DMS53 treated with DMSO at 0.1 percent for 48 hours (cell line): ENCODE measurements at regions not wholly inside any gene's neighbourhood (a gene's known extent, or its start where the extent isn't known, plus 50 kb on each side); places are given as distances from the start of the nearest gene placed in this dataset.
"Not testable (repeated sequence)": the region's sequence is repeated elsewhere in the genome, so short reads cannot be mapped to it uniquely, and the experiment has no call there.

Experiments
- DNase-seq: peaks from one replicate; lab custom pipeline; 2025; ENCODE audit not compliant: unreplicated experiment; lab: John Stamatoyannopoulos, UW

DNA sequence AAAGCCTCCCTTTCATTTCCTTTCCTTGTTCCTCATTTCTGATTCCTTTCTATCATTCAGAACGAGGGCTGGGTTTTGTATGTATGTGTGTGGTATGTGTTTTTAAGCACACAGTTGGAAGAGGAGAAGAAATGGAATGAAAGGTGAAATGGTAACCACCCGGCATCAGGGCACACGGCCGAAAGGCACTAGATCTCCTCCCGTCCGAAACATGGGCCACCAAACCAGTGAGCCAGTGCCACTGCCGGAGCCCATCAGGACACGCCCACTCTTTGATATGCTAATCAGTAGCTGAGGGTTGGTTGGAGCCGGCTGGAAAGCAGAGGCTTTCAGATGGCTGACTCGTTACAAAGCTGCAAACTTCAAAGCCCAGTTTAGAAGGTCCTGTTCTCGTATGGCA, 228.6 kb upstream of the JARID2 start:
- no peak for DNase-seq

DNA sequence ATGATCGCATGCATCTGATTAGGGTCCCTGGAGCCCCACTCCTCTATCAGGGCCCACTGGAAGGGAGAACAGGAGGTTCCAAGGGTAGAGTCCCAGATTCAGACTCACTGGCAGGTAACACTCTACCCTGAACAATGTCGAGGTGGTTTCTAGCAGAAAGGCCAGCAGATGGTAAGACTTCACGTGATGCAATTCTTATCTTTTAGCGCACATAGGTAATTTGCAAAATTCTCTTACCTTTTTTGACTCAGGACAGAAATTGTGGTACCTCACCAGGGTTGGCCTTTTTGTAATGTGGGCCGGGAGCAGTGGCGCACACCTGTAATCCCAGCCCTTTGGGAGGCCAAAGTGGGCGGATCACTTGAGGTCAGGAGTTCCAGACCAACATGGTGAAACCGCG, 228.1 kb upstream of the JARID2 start:
- no peak for DNase-seq

DNA sequence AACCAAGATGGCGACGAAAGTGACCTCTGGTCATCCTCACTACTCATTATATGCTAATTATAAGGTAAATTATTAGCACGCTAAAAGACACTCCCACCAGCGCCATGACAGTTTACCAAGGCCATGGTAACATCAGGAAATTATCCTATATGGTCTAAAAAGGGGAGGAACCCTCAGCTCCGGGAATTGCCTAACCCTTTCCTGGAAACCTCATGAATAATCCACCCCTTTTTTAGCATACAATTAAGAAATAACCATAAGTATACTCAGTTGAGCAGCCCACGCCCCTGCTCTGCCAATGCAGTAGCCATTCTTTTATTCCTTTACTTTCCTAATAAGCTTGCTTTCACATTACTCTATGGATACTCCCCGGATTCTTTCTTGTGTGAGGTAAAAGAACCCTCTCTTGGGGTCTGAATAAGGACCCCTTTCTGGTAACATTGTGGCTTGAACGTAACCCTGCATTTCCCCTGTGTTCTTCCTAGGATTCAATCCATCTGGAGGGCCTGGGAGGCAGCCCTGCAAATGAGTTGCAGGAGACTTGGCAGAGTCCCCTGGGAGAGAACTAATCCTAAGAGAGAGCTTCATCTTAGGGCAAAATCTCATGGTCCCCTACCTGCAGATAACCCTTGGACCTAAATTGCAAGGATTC, 225.6 kb upstream of the JARID2 start:
- no peak for DNase-seq

DNA sequence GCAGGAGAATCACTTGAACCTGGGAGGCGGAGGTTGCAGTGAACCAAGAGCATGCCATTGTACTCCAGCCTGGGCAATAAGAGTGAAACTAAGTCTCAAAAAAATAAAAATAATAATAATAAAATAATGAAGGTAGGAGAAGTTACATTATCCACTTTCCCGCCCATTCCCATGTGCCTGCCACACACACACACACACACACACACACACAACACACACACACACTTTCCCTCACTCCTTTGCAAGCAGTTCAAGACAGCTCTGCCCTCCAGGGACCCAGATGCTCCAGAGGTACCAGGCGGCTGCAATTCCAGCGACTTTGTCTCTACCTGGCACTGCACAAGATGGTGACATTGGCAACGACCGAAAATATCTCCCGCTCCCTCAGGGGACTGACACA, 224.8 kb upstream of the JARID2 start:
- no peak for DNase-seq

DNA sequence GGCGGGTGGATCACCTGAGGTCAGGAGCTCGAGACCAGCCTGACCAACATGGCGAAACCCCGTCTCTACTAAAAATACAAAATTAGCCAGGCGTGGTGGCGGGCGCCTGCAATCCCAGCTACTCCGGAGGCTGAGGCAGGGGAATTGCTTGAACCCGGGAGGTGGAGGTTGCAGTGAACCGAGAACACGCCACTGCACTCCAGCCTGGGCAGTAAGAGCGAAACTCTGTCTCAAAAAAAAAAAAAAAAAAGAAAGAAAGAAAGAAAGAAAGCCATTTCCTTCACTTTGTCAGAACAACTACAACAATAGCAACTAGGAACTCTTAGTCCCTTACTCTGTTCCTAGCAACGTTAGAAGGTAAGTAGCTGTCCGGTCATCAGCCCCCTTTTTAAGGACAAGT, 222.9 kb upstream of the JARID2 start:
- not testable (repeated sequence) for DNase-seq

DNA sequence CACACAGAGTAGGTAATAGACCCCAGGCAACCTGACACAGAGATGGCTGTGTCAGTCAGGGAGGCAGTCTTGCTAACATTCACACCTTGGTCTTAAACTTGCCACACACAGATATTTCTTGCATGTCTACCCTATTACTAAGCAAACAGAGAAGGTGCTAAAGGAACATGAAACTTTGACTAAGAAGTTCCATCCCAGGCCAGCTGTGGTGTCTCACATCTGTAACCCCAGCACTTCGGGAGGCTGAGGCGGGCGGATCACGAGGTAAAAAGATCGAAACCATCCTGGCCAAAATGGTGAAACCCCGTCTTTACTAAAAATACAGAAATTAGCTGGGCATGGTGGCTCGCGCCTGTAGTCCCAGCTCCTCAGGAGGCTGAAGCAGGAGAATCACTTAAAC, 222.4 kb upstream of the JARID2 start:
- DNase-seq, result no peak

DNA sequence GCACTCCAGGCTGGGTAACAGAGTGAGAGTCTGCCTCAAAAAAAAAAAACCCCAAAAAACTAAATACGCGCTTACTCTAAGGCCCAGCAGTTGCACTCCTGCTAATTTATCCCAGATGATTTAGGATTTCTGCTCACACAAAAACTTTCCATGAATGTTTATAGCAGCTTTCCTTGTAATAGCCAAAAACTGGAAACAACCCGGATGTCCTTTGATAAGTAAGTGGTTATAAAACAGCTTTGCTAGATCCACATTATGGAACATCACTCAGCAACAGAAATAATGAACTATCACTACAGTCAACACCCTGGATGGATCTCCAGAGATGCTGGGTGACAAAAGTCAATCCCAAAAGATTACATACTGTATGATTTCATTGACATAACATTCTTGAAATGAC, 220.4 kb upstream of the JARID2 start:
- DNase-seq, result no peak

DNA sequence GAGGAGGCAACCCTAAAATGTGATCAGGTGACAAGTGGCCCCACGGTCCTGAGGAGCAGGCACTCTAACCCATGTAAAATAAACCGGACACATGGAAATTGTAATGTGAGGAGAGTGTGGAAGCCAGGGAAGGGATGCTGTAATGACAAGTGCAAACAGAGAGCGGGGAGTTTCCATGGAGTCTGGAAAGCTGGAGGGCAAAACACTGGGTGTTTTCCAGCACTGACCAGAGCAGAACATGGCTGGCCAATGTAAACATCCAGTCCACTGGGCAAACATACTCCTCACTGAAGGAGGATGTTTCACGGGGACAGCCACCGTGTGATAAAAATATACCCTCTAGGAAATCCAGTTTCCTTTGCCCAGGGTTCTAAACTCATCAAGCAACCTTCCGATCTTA, 219.0 kb upstream of the JARID2 start:
- DNase-seq, result peak; percentile 96

DNA sequence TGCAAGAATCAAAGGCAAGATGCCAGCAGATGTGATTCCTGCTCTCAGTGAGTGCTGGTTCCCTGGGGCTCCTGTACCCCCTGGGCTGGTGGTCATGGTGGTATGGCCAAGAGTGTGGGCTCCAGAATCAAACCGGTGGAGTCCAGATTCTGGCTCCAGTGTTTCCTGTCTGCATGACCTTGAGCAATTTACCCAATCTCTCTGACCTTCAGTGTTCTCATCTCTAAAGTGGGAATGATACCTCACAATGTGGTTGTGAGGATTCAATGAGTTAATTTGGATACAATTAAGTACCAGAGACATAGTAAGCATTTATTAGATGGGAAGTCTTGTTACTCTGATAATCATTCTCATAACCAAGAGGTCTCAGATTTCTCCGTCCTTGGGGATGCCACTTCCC, 218.4 kb upstream of the JARID2 start:
- DNase-seq, result no peak

DNA sequence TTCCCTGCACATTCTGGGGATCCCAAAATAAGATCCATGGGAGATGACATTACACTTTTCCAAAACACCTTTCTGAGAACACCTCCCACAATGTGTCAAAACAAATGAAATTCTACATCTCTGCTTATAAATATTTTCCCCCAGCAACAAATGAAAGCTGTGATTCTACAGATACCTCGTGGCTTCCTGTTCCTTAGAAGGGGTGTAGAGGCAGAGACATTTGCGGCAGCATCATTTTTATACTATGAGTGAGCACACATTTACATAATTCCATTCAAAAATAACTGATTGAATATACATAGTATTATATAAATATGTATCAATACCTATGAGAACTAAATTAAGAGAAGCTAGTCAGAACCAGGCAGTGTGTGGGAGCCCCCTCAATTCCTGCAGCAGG, 213.9 kb upstream of the JARID2 start:
- no peak for DNase-seq

DNA sequence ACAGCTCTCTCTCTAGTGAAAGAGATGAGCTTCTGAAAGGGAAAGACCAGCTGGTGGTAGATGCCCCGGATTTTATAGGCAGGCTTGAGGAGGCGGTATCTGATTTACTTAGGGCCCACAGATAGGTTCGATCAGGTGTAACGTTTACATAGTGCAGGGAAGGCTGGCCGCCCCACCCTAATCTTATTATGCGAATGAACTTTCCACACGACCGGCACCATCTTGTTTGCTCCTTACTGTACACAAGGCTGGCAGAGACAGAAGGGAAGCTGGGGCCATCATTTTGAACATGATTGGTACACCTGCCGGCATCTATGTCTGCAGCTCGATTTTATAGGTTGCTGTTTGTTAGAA, 212.0 kb upstream of the JARID2 start:
- DNase-seq, result no peak

DNA sequence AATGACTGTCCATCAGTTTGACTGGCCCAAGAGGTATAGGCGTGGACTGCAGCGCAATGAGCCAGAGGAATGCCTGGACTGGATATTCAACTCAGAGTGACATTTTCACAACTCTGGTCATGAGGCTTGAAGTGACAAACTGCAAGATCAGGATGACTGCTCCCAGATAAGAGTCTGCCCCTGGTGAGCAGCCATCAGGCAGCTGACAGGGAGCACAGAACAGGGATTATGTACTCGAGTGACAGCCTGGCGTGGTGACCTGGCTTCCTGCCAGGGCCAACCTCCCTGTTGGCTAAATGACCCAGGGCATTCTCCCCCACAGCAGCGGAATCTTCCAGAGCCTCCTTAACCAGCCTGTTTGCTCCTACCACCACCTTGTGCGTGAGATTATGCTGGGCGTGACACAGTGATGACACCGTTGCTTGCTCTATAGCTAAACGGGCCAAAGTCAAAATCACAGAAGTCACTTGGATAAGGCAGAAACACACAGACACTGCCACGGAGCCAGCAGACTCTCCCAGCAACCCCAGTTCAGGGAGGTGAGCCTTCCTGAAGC, 209.1 kb upstream of the JARID2 start:
- DNase-seq, result peak; percentile 77

DNA sequence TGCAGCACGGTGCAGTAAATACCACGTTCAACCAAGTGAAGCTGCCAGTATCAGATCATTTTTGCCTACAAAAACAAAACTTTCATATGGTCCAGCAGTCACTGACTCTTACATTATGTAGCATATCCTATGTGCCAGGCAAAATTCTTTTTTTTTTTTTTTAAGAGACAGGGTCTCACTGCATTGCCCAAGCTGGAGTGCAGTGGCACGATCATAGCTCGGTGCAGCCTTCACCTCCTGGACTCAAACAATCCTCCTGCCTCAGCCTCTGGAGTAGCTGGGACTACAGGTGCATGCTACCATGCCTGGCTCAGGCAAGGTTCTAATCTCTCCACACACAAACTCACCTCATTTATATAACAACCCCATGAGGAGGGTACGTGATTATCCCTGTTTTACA, 208.6 kb upstream of the JARID2 start:
- no peak for DNase-seq

DNA sequence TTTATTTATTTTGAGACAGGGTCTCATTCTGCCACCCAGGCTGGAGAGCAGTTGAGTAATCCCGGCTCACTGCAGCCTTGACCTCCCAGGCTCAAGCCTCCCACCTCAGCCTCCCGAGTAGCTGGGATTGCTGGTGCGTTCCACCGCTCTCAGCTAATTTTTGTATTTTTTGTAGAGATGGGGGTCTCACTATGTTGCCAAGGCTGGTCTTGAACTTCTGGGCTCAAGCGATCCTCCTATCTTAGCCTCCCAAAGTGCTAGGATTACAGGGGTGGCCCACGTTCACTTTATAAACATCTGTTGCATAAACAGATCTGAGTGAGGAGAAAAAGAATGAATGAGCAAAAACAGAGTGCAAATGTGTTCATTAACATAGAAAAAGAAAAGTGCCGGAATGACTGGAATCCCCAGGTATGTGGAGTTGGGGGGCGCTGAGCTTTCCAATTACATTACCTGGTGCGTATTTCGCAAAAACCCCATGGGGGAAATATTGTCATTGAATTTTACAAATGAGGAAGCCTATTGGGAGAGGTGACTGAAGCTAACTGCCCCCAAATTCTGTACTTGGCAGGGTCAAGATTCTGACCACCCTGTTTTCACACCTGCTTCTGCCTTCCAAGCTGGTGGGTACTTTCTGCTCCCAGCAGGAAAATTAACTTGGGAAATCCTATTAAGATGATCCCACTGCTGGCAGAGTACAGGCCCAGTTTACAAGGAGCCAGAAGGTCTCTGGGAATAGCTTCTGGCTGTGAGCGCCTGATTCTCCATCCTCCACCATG, 207.7 kb upstream of the JARID2 start:
- no peak for DNase-seq

DNA sequence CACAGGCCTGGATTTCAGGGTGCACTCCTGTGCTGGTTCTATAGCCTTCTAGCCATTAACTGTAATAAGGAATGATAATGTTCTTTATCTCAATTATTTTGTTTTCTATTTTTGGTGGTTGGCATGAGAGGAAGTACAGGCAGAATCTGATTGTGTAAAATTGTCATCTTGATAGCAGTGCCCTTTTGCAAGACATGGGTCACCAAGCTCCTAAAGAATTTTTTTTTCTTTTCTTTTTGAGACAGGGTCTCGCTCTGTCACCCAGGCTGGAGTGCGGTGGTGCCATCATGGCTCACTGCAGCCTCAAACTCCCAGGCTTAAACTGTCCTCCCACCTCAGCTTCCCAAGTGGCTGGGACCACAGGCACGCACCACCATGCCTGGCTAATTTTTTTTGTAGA, 206.7 kb upstream of the JARID2 start:
- no peak for DNase-seq

DNA sequence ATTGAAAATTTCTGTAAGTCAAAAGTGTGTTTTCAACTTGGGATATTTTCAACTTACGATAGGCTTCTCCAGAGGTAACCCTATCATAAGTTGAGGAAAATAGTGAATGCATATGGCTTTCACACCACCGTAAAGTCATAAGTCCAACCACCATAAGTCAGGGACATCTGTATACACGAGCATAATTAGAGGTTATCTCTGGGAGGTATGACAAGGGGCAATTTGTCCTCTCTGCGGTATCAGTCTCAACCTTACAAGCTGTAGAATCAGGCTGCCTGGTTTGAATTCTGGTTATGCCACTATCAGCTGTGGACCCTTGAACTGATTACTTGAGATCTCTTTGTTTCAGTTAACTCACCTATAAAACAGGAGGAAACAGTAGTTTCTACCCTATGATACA, 202.9 kb upstream of the JARID2 start:
- no peak for DNase-seq

DNA sequence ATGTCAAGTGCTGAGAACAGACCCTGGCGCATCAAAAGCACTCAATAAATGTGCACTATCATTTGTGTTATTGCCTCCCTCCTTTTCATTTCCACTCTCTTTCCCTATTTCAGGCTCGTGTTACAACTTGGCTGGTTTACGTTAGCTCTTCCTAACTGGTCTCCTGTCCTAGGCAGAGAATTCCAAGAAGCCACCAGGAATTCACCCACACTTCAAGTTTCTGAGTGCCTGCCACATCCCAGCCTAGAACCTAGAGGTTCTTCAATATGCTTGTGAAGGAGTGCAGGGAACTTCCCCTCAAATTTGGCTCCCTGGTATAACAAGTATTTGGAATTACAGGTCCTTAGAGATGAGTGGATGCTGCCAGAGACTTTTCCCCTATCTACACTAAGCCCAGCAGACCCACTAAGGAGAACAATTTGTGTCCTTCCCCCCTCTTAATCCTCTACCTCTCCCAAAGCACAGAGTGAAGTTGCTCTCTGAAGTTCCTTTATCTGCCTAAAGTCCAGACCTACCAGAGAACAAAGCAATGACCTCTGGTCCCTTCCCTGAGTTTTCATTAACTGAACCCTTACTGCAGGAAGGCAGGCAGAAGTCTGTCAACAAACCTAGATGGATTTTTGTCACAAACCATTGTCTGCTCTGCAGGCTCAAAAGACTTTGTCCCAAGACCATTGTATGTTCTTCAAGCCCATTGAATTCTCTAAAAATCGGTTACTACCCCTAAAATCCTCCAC, 201.6 kb upstream of the JARID2 start:
- DNase-seq, result no peak

DNA sequence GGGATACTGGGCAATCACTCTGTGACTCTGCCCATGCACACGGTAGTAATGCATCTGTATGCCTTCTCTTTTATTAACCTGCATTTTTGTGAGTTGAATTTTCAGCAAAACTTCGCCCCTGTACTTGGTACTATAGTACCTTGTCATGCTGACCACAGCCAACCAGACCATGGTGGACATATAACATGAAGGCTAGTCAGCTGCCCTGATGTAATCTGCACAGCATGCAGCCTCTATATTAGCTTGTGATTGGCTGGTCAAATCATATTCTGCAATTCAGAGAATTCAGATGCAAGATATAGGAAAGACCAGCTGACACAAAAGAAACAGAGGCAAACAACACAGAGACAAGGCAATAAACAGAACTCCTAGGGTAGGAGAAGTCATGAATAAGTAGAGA, 200.9 kb upstream of the JARID2 start:
- DNase-seq, result no peak

DNA sequence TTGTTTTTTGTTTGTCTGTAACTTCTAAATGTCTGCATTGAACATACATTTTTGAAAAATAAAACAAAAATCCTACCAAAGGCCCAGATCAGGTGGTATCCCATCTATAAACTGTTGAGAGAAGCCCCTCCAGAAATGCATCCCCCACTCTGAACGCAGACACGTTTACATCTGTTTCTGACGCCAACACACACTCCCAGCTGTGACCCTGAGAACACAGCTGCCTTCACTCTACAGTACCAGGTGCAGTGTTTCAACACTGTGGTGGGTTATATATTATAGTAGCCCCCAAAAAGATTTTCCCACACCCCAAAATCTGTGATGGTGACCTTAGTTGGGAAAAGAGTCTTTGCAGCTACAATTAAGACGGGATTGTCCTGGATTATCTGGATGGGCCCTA, 199.1 kb upstream of the JARID2 start:
- DNase-seq, result no peak

DNA sequence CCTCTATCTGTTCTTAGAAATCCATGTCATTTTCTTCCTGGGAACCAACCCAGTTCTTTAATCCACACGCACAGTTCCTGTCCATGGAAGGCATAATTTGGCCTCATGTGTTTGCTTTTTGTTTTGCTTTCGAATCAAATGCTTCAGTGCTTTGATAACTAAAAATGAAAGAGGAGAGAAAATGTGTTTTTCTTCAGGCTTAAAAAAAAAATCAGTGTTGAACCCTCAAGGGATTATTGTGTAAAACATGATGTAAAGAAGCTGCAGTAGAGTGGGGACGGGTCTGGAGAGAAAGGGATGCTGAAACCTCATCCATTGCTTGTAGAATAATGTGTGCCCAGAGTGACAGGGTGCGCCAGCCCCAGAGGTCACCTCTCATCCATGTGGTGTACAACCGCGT, 197.5 kb upstream of the JARID2 start:
- DNase-seq, result no peak

DNA sequence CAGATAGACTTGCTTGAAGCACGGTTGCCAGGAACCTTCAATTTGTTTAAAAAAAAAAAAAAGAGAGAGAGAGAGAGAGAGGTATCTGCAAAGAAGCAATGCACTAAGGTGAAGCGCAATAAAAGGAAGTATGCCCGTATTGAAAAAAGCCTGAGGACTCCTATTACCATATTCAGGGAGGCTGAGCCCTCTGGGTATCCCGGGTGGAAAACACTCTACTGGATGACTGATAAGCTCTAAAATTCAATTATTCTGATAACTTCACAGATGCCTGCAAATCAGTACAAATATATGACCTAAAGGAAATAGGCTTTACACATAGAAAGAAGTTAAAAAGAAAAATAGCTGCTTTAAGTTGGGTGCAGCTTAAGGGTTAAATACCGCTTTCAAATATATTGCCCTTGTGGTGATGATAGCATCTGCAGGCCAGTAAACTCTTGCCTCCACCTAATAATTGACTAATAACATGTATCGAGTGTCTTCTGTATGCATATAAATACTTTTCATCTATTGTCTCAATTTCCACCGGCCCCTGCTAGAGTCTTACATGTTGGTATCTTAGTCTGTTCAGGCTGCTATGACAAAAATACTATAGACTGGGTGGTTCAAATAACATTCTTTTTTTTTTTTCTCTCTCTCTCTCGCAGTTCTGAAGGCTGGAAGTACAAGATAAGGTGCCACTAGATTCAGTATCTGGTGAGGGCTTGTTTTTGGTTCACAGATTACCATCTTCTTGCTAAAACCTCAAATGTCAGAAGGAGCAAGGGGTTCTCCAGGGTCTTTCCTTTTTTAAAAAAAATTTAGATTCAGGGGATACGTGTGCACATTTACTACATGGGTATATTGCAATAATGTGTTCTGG, 187.4 kb upstream of the JARID2 start:
- DNase-seq, result no peak
